Psoas muscle (tissue), 7 donors: ENCODE measurements at regions not wholly inside any gene's neighbourhood (a gene's known extent, or its start where the extent isn't known, plus 50 kb on each side); places are given as distances from the start of the nearest gene placed in this dataset.
A peak's percentile ranks its signal among the peaks of the same experiment; 100 is the strongest.
"Not testable (repeated sequence)": the region's sequence is repeated elsewhere in the genome, so short reads cannot be mapped to it uniquely, and the experiment has no call there.

Experiments
- ATAC-seq, 4 donors: fragments of 200-7000 bp; cut with Tn5 transposase; one replicate each; pipeline ENCODE4 v1.9.1; 2020; ENCODE audit warnings: moderate library complexity in 3 of 4, mild to moderate bottlenecking in 2 of 4
- DNase-seq, 2 donors: peaks; one replicate each; pipeline ENCODE4 v3.0.0-alpha.2; 2020
- H3K27ac ChIP-seq: fragments of 200-600 bp; one replicate; pipeline ENCODE4 v1.8.0; 2022
- H3K27me3 ChIP-seq, 3 donors: fragments of 200-600 bp in 1 of 3; one replicate each; pipeline versions ENCODE4 v1.6.1 to v1.8.0; 2013 to 2022; ENCODE audit warnings: low read length in 2 of 3, mild to moderate bottlenecking in 2 of 3, moderate library complexity in 1 of 3; ENCODE audit not compliant: insufficient read depth in 3 of 3
- H3K36me3 ChIP-seq, 2 donors: fragments of 200-600 bp in 1 of 2; one replicate each; pipeline versions ENCODE4 v1.6.1 to v1.8.0; 2013 to 2022; ENCODE audit warnings: low read depth in 1 of 2, mild to moderate bottlenecking in 1 of 2, moderate library complexity in 1 of 2; ENCODE audit not compliant: insufficient read depth in 1 of 2
- H3K4me1 ChIP-seq: fragments of 200-600 bp; one replicate; pipeline ENCODE4 v1.8.0; 2022
- H3K4me3 ChIP-seq: fragments of 200-600 bp; one replicate; pipeline ENCODE4 v1.8.0; 2022; ENCODE audit warnings: mild to moderate bottlenecking
- H3K9me3 ChIP-seq: fragments of 200-600 bp; one replicate; pipeline ENCODE4 v1.8.0; 2022
- CTCF ChIP-seq: fragments of 200-600 bp; IDR thresholded peaks from one replicate; pipeline ENCODE4 v1.8.0; 2022; ENCODE audit warnings: antibody characterized with exemption
- WGBS, 3 donors: extraction: QIAGEN DNeasy Blood & Tissue Kit; methylation state at CpG; one replicate each; pipeline versions ENCODE4 v1.1.6 to v1.1.7; 2013; 5-methylcytosine and 5-hydroxymethylcytosine counted together
- intact Hi-C, 2 donors: fragments of 100-400 bp; cut with DNase I; formaldehyde crosslinking; loops; one replicate each; pipeline versions ENCODE4 v1.11.0 to v1.14.2; 2022
- donor health status: healthy with polysubstance abuse.
- donor health status: DM: no; HTN: no; CAD: no; lungs with moderate emphysema.
- donor health status: Bipolar disorder and iron deficiency.
- donor health status: healthy.
- donor health status: DM: yes; HTN: yes; CAD: no.
- donor health status: DM: no; HTN: no; CAD: no.
- donor health status: DM: yes; HTN: yes; CAD: no.

GRCh38 chr15:25251700-25252390, 187.0 kb downstream of the UBE3A start:
- intact Hi-C loops: no loop called here
- Histone ChIP-seq H3K36me3 (no peaks in the 10 kb centered on the region), H3K27ac (no peak overlapping the region), H3K9me3 (peaks cover 12% of the 10 kb centered on the region), H3K4me3 (no peak overlapping the region), H3K27me3 (no peaks in the 10 kb centered on the region), H3K4me1 (no peaks in the 10 kb centered on the region)
- ATAC-seq: no peak
- TF ChIP-seq CTCF: no peak
- 84 to 87% (median 84%) methylated on average over 17 of the region's 17 CpGs for whole genome bisulfite sequencing, 3 donors
- DNase-seq: peak; percentile 7 to 42

GRCh38 chr15:25253048-25253973, 185.5 kb downstream of the UBE3A start:
- H3K9me3 ChIP-seq: peaks cover 20% of the 10 kb centered on the region
- H3K27me3 ChIP-seq, intact Hi-C loops, H3K27ac ChIP-seq, H3K36me3 ChIP-seq, ATAC-seq, H3K4me1 ChIP-seq, H3K4me3 ChIP-seq: not testable (repeated sequence)
- DNase-seq: peak in 1 of 2 donors; percentile 43
- 91 to 96% (median 91%) methylated on average over 22 to 35 of the region's 35 CpGs for WGBS, 3 donors

- ATAC-seq (no peak), DNase-seq (no peak)
- no peak for TF ChIP-seq CTCF
- Histone ChIP-seq H3K4me1 (no peaks in the 10 kb centered on the region), H3K27ac (no peak overlapping the region), H3K27me3 (no peaks in the 10 kb centered on the region), H3K4me3 (no peak overlapping the region), H3K9me3 (no peaks in the 10 kb centered on the region), H3K36me3 (no peaks in the 10 kb centered on the region)
- intact Hi-C loops: no loop called here
- 34 to 39% (median 38%) methylated on average over 6 of the region's 6 CpGs for WGBS, 3 donors
Observed at GRCh38 chr15:25268166-25268565, 170.7 kb downstream of the UBE3A start.
